Large intestine (tissue), 3 donors: ENCODE measurements at regions not wholly inside any gene's neighbourhood (a gene's known extent, or its start where the extent isn't known, plus 50 kb on each side); places are given as distances from the start of the nearest gene placed in this dataset.
"Not testable (repeated sequence)": the region's sequence is repeated elsewhere in the genome, so short reads cannot be mapped to it uniquely, and the experiment has no call there.

Experiments used
- DNase-seq, 2 donors: peaks; one replicate each; pipeline versions ENCODE4 v3.0.0 to v3.0.0-alpha.2; 2013
- H3K27ac ChIP-seq: one replicate; pipeline ENCODE4 v1.5.1; 2013; ENCODE audit warnings: low read length
- H3K27me3 ChIP-seq: 2 replicates; pipeline ENCODE4 v1.6.1; 2013; ENCODE audit warnings: low read length; ENCODE audit not compliant: control insufficient read depth, insufficient read depth
- H3K36me3 ChIP-seq: 2 replicates; pipeline ENCODE4 v1.6.1; 2013; ENCODE audit warnings: low read length; ENCODE audit not compliant: control insufficient read depth, insufficient read depth
- H3K4me1 ChIP-seq: one replicate; pipeline ENCODE4 v1.6.1; 2013; ENCODE audit warnings: low read length; ENCODE audit not compliant: control insufficient read depth, insufficient read depth
- H3K4me3 ChIP-seq: one replicate; pipeline ENCODE4 v1.5.1; 2013; ENCODE audit warnings: low read length
- H3K9me3 ChIP-seq: one replicate; pipeline ENCODE4 v1.6.1; 2013; ENCODE audit warnings: mild to moderate bottlenecking, low read depth, low read length, moderate library complexity; ENCODE audit not compliant: control insufficient read depth
- WGBS: methylation state at CpG from one replicate; pipeline ENCODE4 v1.1.5; 2013; ENCODE audit warnings: low lambda C conversion rate; ENCODE audit not compliant: insufficient coverage; 5-methylcytosine and 5-hydroxymethylcytosine counted together

- Histone ChIP-seq H3K9me3 (peaks cover 4% of the 10 kb centered on the region), H3K4me1 (no peaks in the 10 kb centered on the region), H3K27me3 (no peaks in the 10 kb centered on the region), H3K4me3 (no peak overlapping the region), H3K27ac (no peak overlapping the region), H3K36me3 (no peaks in the 10 kb centered on the region)
- 73% methylated on average over 2 of the region's 2 CpGs for WGBS
- no peak for DNase-seq
These were observed 726.0 kb downstream of the DIAPH3 start for GRCh38 chr13:59437544-59438301.

- H3K4me3 ChIP-seq: no peak overlapping the region
- H3K27me3 ChIP-seq: no peaks in the 10 kb centered on the region
- H3K4me1 ChIP-seq: no peaks in the 10 kb centered on the region
- DNase-seq: no peak
- no peaks in the 10 kb centered on the region for H3K36me3 ChIP-seq
- WGBS: no CpG with 5 or more reads among the region's 29 CpGs
- H3K27ac ChIP-seq: no peak overlapping the region
- peaks cover 4% of the 10 kb centered on the region for H3K9me3 ChIP-seq
These were observed 723.8 kb downstream of the DIAPH3 start for GRCh38 chr13:59439776-59440428.

- H3K27me3 ChIP-seq, DNase-seq, H3K4me3 ChIP-seq, H3K36me3 ChIP-seq, H3K27ac ChIP-seq, H3K9me3 ChIP-seq, H3K4me1 ChIP-seq: not testable (repeated sequence)
- WGBS: 69% methylated on average over 2 of the region's 13 CpGs
These were observed 722.7 kb downstream of the DIAPH3 start for GRCh38 chr13:59441068-59441467.

- Histone ChIP-seq H3K9me3 (peaks cover 4% of the 10 kb centered on the region), H3K4me1 (no peaks in the 10 kb centered on the region), H3K27ac (no peak overlapping the region), H3K4me3 (no peak overlapping the region), H3K36me3 (no peaks in the 10 kb centered on the region), H3K27me3 (no peaks in the 10 kb centered on the region)
- no peak for DNase-seq
- 67% methylated on average over 1 of the region's 7 CpGs for WGBS
These were observed 722.0 kb downstream of the DIAPH3 start for GRCh38 chr13:59441596-59442280.

- no peaks in the 10 kb centered on the region for H3K36me3 ChIP-seq
- H3K9me3 ChIP-seq: peaks cover 4% of the 10 kb centered on the region
- WGBS: 57% methylated on average over 1 of the region's 4 CpGs
- DNase-seq: no peak
- no peak overlapping the region for H3K27ac ChIP-seq
- H3K27me3 ChIP-seq: no peaks in the 10 kb centered on the region
- no peaks in the 10 kb centered on the region for H3K4me1 ChIP-seq
- H3K4me3 ChIP-seq: no peak overlapping the region
These were observed 721.3 kb downstream of the DIAPH3 start for GRCh38 chr13:59442461-59442860.

GRCh38 chr13:59442944-59443486 is 720.7 kb downstream of the DIAPH3 start:
- Histone ChIP-seq H3K4me3 (no peak overlapping the region), H3K27ac (no peak overlapping the region), H3K36me3 (no peaks in the 10 kb centered on the region), H3K9me3 (peaks cover 4% of the 10 kb centered on the region), H3K27me3 (no peaks in the 10 kb centered on the region), H3K4me1 (no peaks in the 10 kb centered on the region)
- no peak for DNase-seq
- 100% methylated on average over 1 of the region's 6 CpGs for WGBS

GRCh38 chr13:59444210-59444857 is 719.4 kb downstream of the DIAPH3 start:
- Histone ChIP-seq H3K27me3 (no peaks in the 10 kb centered on the region), H3K27ac (no peak overlapping the region), H3K4me1 (no peaks in the 10 kb centered on the region), H3K36me3 (no peaks in the 10 kb centered on the region), H3K9me3 (peaks cover 4% of the 10 kb centered on the region), H3K4me3 (no peak overlapping the region)
- DNase-seq: no peak
- WGBS: no CpG with 5 or more reads among the region's 6 CpGs

- Histone ChIP-seq H3K4me3 (no peak overlapping the region), H3K9me3 (no peaks in the 10 kb centered on the region), H3K36me3 (no peaks in the 10 kb centered on the region), H3K27ac (no peak overlapping the region), H3K4me1 (no peaks in the 10 kb centered on the region), H3K27me3 (no peaks in the 10 kb centered on the region)
- no CpG with 5 or more reads among the region's 2 CpGs for whole genome bisulfite sequencing
- DNase-seq: no peak
These were observed 717.9 kb downstream of the DIAPH3 start for GRCh38 chr13:59445812-59446211.

- Histone ChIP-seq H3K36me3 (no peaks in the 10 kb centered on the region), H3K4me1 (no peaks in the 10 kb centered on the region), H3K9me3 (no peaks in the 10 kb centered on the region), H3K27me3 (no peaks in the 10 kb centered on the region), H3K27ac (no peak overlapping the region), H3K4me3 (no peak overlapping the region)
- DNase-seq: no peak
- WGBS: 100% methylated on average over 1 of the region's 5 CpGs
These were observed 717.3 kb downstream of the DIAPH3 start for GRCh38 chr13:59446391-59446790.

GRCh38 chr13:59447031-59447430 is 716.7 kb downstream of the DIAPH3 start:
- no peaks in the 10 kb centered on the region for H3K36me3 ChIP-seq
- DNase-seq: no peak
- no peak overlapping the region for H3K4me3 ChIP-seq
- H3K4me1 ChIP-seq: no peaks in the 10 kb centered on the region
- H3K27ac ChIP-seq: no peak overlapping the region
- H3K27me3 ChIP-seq: no peaks in the 10 kb centered on the region
- no peaks in the 10 kb centered on the region for H3K9me3 ChIP-seq
